ENCODE measurements at regions not wholly inside any gene's neighbourhood (a gene's known extent, or its start where the extent isn't known, plus 50 kb on each side); places are given as distances from the start of the nearest gene placed in this dataset.

DNA sequence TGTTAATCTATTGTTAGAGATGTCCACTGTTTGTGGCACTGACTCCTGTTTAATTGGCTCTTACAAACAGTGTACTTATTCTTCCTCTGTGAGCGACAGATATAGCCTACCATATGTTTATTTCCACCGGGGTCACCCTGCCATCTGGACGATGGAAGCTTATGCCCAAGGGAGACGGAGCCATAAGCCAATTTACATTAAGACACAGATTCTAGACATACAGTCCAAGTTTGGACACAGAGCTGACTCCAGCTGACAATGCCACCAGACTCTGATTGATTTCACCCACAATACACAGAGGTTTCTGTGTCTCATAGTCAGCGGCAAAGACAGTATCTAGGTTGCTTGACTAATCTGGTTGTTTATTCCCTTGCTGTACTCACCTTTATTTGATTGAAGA is 198.9 kb downstream of the ENC1 start:
- no peak for TF ChIP-seq CTCF (conservative IDR thresholded peaks at IDR 0.05; ENCODE audit: low read depth, low read length)
- TF ChIP-seq EZH2 (IDR thresholded peaks at IDR 0.05; ENCODE audit: low read length, unreplicated experiment) = no peak
